ENCODE measurements at regions not wholly inside any gene's neighbourhood (a gene's known extent, or its start where the extent isn't known, plus 50 kb on each side); places are given as distances from the start of the nearest gene placed in this dataset.

- FAIRE-seq (no peak), DNase-seq (ENCODE audit: low spot score in 2 of 2) (no peak)
Observed at GRCh38 chr10:52927678-52928077, 155.1 kb upstream of the MBL2 start.

- DNase-seq (ENCODE audit: low spot score in 2 of 2): no peak
- no peak for FAIRE-seq
Observed at GRCh38 chr10:52923520-52923919, 150.9 kb upstream of the MBL2 start.

- DNase-seq (ENCODE audit: low spot score in 2 of 2): no peak
- no peak for FAIRE-seq
Observed at GRCh38 chr10:52918714-52919305, 146.2 kb upstream of the MBL2 start.

DNA sequence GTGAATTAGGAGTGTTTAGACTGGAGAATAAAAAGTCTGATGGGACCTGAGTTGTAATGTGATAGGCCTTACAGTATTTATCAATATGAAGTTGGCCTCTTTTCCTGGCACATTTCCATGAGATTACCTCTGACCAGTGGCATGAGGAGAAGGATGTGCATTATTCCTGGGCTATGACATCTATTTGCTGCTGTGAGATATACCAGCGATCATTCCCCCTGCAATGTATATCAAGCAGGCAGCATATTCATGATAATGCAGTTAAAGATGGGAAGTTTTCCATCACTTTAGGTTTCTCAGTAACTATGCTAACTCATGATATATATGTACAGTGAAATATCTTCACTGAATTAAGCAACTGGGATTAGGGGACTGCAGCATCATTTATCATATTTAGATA is 142.8 kb upstream of the MBL2 start:
- FAIRE-seq (no peak), DNase-seq (ENCODE audit: low spot score in 2 of 2) (no peak)

DNA sequence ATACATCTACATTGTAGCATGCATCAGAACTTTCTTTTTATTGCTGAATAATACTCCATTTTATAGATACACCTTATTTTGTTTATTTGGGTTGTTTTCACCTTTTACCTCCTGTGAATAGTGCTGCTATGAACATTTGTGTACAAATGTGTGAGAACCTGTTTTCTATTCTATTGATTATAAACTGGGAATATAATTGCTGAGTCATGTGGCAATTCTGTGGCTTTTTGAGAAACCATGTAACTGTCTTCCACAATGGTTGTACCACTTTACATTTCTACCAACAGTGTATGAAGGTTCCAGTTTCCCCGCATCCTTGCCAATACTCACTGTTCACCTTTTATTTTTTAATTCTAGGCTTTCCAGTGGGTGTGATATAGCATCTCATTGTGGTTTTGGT is 138.6 kb upstream of the MBL2 start:
- no peak for DNase-seq (ENCODE audit: low spot score in 2 of 2)
- FAIRE-seq: no peak

GRCh38 chr10:52908478-52908877 is 135.9 kb upstream of the MBL2 start:
- no peak for FAIRE-seq
- no peak for DNase-seq (ENCODE audit: low spot score in 2 of 2)

DNA sequence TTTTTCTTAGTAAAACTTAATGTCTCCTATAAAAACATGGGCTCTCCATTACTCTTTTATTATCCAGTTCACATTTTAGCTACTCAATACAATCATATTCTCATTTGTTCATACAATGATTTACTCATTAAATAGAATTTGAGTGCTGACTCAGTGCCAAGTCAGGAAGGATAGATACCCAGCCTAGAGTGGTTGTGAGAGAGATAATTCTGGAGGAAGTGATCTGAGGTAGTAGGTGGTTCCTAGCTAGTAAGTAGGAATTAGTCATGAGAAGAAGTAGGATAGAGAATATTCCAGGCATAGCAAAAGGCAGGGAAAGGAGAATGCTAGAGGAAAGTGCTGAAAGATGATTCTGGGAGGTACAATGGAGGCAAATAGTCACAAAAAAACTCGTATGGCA is 133.5 kb upstream of the MBL2 start:
- FAIRE-seq: no peak
- DNase-seq (ENCODE audit: low spot score in 2 of 2): no peak

- DNase-seq (ENCODE audit: low spot score in 2 of 2): no peak
- no peak for FAIRE-seq
Observed at GRCh38 chr10:52903397-52903938, 130.9 kb upstream of the MBL2 start.

DNA sequence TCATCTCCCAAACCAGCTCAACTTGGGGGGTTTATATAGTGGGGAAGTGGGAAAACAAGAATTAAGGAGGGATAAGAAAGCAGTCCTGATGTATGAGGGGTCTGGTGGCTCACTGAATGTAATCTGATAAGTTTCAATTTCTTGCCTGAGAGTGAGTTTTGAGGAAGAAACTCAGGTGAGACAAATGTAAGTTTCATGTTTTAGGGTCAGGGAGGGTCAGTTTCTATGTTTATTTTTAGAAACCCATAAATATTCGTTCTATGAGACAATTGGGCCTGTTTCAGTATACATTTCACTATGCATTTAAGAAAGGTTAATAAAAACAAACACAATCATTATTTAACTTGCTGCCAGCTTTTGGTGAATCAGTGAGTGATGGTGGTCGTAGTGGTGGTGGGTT is 128.0 kb upstream of the MBL2 start:
- FAIRE-seq: no peak
- no peak for DNase-seq (ENCODE audit: low spot score in 2 of 2)

DNA sequence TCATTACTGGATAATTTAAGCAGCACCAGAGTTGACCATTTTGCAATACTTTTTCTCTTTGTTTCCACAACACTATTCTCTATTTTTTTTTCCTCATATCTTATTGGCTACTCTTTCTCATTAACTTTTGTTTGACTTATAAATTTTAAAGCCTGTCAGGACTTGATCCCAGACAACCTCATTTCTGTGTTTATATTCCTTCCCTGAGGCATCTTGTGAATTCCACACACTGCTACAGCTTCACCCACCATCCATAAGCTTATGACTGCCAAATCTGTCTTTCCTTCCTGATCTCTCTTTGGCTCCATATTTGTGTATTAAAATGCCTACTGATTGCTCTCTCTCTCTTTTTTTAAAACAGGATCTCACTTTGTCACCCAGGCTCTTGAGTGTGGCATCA is 124.6 kb upstream of the MBL2 start:
- no peak for FAIRE-seq
- DNase-seq (ENCODE audit: low spot score in 2 of 2): no peak

GRCh38 chr10:52895059-52895458 is 122.5 kb upstream of the MBL2 start:
- FAIRE-seq (no peak), DNase-seq (ENCODE audit: low spot score in 2 of 2) (no peak)

GRCh38 chr10:52890281-52890680 is 117.7 kb upstream of the MBL2 start:
- no peak for DNase-seq (ENCODE audit: low spot score in 2 of 2)
- no peak for FAIRE-seq

DNA sequence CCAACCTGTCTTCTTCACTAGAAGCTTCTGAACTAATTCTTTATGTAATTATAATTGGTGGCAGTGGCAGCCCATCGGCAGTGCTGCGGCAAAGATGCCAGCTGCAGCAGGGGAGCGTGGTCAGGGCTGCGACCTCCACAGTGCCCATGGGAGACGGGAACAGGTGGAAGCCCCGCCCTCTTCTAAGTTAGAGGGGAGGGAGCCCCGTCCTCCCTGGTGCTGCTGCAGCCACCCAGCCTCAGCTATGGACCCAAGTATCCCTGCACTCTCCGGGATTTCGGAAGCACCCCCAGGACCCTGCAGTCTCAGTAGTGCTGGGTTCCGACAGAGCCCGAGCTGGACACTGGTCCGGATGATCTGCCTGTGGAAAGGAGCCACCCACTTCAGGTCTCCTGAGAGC is 117.0 kb upstream of the MBL2 start:
- no peak for FAIRE-seq

GRCh38 chr10:52883996-52884871 is 111.7 kb upstream of the MBL2 start:
- no peak for FAIRE-seq
- peak; percentile 27 to 29 for DNase-seq (ENCODE audit: low spot score in 2 of 2)

More for the DNA sequence above, 117.0 kb upstream of the MBL2 start:
- DNase-seq (ENCODE audit: low spot score in 2 of 2): no peak

DNA sequence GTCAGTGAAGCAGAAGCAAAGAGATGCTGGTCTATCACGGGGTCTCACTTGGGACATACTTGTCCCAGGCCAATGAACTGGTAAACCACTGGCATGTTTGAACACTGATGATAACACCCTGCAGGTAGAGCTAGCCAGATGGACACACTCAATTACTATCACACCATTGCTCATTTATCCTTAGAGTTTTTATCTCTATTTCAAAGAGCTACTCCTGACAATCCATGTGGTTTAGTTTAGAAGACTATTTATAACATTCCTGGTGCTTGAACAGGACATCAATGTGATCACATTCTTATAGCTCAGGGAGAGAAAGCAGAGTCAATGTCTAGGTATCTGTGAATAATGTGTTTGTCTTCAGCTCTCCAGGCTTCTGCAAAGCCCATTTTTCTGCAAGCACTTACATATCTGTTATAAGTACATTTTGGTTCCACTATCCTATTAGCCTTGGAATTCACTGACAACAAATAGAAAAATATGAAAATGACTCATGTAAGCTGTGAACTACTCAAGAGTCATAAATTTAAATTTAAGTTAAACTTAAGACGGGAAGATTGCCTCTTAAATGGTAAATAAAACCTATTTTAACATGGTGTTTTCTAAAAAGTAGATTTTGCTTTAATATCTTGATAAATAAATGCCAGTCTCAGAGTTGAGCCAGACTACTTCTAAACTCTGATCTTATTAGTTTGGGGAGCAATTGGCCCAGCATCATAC is 106.7 kb upstream of the MBL2 start:
- no peak for FAIRE-seq
- DNase-seq (ENCODE audit: low spot score in 2 of 2): no peak

DNA sequence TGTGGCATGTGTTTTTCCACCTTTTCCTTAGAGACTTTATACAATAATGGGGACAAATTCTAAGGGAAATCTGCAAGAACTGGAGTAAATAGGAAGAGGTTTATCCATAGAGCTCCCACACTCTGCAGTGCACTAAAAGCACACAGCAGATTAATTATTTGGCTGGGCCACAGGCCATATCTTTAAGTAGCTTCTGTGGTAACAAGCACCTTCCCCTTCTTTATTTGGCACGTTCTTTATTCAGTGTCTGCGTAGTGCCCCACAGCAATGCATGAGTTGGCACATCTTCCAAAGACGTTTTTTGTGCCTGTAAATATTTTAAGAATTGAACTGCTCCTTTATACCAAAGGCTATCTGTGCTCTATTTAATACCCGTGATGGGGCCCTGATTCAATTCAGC is 104.9 kb upstream of the MBL2 start:
- DNase-seq (ENCODE audit: low spot score in 2 of 2) (no peak), FAIRE-seq (no peak)

- no peak for DNase-seq (ENCODE audit: low spot score in 2 of 2)
- no peak for FAIRE-seq
Observed at GRCh38 chr10:52875336-52875735, 102.8 kb upstream of the MBL2 start.

DNA sequence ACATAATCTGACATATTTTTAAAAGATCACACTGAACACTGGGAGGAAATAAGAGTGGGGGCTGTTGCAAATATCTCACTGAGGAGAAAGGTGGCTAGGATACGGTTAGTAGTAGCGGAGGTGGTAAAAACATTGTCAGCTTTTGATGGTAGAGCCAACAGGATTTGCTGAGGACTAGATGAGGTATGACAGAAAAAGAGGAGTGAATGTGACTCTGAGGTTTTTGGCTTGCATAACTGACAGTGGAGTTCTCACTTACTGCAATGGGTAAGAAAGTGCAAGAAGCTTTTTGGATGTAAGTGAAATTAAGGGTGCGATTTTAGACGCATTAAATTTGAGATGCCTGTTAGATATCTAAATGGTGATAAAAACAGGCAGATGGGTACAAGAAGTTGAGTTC is 102.0 kb upstream of the MBL2 start:
- no peak for FAIRE-seq
- DNase-seq (ENCODE audit: low spot score in 2 of 2): no peak

DNA sequence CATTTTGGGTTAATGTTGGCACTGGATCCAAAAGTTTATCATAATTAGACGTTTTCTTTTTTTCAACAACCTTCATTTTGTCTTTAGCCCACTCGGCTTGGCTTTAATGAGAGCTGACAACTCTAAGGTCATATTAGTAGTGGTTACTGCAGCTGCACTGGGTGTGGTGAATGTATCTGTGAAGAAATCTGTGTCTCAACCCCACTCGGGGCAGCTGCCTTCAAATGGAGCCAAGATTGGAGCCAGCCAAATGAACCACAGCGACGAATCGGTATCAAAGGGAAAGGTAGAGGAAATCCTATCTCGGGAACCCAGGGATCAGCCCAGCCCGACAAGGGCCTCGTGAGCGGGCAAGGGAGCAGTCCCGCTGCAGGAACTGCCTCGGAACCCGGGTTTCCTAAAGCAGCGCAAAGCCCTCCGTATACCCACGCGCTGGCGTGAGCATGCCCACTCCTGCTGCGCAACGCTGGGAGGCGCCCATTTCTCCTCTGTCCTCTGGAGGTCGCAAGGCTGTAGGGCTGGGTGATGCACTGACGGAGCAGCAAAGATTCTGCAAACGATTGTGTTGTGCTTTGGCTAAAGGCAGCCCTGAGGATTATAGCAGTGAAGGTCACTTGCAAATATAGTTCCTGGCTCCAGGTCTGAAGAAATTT is 98.7 kb upstream of the MBL2 start:
- no peak for FAIRE-seq
- DNase-seq (ENCODE audit: low spot score in 2 of 2): no peak

DNA sequence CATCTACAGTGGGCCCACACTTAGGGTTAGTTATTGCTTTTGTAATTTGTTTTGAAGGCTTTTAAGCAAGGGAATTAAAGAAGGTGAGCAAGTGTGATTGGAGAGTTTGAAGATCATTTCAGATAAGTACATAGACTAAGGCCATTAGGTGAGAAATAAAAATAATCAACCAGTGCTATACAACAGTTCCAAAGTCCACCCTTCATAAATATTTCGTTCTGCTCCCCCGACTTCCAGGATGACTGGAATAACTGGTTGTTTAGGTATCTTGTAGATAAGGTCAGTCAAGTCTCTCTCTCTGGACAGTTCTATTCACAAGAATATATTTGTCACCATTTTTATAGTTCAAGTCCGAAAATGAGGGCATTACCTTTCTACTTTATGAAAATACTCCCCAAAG is 98.0 kb upstream of the MBL2 start:
- no peak for FAIRE-seq
- DNase-seq (ENCODE audit: low spot score in 2 of 2): no peak

DNA sequence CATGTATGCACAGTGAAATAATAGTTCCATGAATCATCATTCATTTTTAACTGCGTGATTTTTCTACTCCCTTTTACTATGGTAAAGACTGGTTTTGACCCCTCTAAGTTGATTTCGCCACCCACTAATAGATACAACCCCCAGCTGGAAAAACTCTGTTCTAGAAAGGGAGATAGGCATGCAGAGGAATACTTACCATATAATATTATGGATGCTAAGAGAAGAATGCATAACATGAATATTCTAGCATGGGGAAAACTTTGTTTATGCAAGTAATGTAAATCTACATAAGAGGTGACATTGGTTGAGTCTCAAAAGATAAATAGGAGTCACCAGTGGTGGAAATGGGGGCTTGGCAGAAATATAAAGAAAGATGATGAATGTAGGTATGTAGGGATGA is 97.3 kb upstream of the MBL2 start:
- no peak for DNase-seq (ENCODE audit: low spot score in 2 of 2)
- FAIRE-seq: no peak

Measured in frontal cortex (tissue), 3 donors.